ENCODE measurements at regions not wholly inside any gene's neighbourhood (a gene's known extent, or its start where the extent isn't known, plus 50 kb on each side); places are given as distances from the start of the nearest gene placed in this dataset.

DNA sequence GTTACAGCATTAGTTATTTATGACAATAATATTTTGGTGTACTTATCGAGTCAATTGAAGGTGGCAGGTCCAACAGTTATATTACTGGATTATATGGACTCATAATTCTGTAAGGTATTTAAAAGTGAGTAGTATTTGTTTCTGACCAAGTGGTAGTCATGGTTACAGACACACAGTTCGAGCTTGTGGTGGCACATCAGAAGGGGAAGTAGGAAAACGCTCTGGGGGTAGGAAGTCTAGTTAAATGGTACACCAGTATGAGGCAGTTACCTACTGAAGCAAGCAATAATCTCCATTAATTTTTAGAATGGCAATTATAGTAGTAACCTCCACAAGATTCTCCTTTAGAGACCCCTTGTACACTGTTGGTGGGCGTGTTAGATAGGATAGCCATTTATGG lies 541.2 kb downstream of the ETV1 start:
- TF ChIP-seq POLR2AphosphoS5 (IDR thresholded peaks at IDR 0.05; ENCODE audit: low read depth): no peak
- TF ChIP-seq, protein P1, sequence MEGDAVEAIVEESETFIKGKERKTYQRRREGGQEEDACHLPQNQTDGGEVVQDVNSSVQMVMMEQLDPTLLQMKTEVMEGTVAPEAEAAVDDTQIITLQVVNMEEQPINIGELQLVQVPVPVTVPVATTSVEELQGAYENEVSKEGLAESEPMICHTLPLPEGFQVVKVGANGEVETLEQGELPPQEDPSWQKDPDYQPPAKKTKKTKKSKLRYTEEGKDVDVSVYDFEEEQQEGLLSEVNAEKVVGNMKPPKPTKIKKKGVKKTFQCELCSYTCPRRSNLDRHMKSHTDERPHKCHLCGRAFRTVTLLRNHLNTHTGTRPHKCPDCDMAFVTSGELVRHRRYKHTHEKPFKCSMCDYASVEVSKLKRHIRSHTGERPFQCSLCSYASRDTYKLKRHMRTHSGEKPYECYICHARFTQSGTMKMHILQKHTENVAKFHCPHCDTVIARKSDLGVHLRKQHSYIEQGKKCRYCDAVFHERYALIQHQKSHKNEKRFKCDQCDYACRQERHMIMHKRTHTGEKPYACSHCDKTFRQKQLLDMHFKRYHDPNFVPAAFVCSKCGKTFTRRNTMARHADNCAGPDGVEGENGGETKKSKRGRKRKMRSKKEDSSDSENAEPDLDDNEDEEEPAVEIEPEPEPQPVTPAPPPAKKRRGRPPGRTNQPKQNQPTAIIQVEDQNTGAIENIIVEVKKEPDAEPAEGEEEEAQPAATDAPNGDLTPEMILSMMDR (conservative IDR thresholded peaks at IDR 0.05; ENCODE audit: low read depth in 2 of 2): no peak

All from GM23338 (cell line).